ENCODE measurements at regions not wholly inside any gene's neighbourhood (a gene's known extent, or its start where the extent isn't known, plus 50 kb on each side); places are given as distances from the start of the nearest gene placed in this dataset.
"Not testable (repeated sequence)": the region's sequence is repeated elsewhere in the genome, so short reads cannot be mapped to it uniquely, and the experiment has no call there.

DNA sequence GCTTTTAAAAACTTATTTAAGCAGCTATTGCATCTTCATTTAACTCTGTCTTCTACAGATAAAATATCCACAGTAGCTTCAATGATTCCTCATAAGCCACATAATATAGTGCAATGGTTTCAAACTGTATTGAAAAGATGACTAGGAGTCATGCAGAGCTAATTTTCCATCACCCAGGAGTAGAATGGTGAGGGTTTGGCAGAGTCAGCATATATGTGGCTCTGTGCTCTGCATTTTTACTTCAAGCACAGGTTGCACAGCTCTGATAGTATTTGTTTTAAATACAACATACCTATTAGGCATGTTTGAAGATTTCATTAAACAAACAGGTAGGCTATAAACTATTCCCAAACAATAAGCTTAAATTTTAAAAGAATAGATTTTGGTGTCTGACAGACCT, 731.9 kb upstream of the VRK2 start:
- DNase-seq (ENCODE audit: low read depth), result no peak

DNA sequence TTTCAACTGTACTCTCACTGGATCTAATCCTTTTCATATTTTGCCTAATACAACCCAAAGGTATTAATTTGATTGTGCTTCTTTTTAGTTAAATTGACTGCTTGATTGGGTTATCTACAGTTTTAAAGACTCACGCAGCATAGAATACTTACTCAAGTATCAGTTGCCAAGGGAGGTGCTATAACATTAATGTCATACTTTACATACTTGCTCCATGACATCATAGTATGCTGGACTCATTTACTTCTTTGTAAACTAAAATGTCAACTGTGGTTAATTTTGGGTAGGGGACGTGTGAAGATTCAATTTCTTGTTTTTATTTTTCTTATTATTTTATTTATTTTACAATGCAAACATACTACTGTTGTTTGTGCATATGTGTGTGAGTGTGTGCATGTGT, 716.2 kb upstream of the VRK2 start:
- no peak for DNase-seq (ENCODE audit: low read depth)

GRCh38 chr2:57333221-57333620, 713.4 kb upstream of the VRK2 start:
- no peak for DNase-seq (ENCODE audit: low read depth)

- no peak for DNase-seq (ENCODE audit: low read depth)
These were observed 703.1 kb upstream of the VRK2 start for GRCh38 chr2:57343391-57344006.

- DNase-seq (ENCODE audit: low read depth), result no peak
These were observed 678.4 kb upstream of the VRK2 start for GRCh38 chr2:57368190-57368589.

GRCh38 chr2:57370882-57371585, 675.6 kb upstream of the VRK2 start:
- no peak for DNase-seq (ENCODE audit: low read depth)

DNA sequence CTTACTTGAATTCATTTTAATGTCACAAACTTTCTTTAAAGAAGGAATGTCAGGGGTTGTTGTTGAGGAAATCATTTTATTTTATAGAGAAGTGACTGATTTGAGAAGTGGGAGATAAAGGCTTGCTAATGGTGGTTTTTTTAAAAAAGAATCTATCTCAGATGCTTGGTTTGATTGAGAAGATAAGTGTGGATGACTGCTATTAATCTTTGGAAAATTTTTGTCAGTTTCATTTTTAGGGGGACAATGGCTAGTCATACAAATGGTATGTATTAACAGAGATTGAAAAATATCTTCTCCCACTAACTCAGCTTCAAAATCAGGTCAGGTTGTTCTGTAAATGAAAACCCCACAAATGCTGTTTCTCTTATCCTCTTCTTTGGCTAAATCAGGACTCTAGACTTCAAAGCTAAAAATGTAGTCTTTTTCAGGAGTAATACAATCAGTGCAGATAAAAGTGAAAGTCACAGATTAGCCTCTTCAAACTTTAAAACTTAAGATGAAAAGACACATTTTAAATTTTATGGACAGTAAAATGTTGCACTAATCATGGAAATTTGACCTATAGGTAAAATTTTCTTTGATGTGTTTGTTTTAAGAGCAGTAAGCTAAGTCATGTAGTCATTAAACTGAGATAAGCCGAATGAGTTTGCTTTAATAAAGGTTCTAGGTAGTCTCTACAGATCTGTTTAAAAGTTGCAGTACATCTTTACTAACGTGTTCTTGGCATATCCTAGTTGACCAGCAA, 674.2 kb upstream of the VRK2 start:
- DNase-seq (ENCODE audit: low read depth), result no peak

GRCh38 chr2:57373530-57373929, 673.1 kb upstream of the VRK2 start:
- DNase-seq (ENCODE audit: low read depth), result no peak

DNA sequence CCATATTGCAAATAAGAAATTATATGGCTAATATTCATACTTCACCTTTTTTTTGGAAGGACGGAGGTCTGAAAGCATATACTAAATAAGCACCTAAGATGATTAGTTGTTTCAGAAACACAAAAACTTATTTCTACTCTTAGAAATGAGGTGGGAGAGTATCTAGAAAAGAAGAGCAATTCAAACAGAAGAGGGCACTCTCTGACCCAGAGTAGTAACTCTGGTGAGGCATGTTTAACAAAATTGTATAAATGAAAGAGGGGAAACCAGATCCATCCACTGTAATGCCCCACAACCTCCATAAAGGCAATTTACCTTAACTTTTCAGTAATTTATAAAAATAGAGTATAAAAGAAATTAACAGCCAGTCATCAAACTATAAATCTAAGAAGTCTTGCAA, 669.6 kb upstream of the VRK2 start:
- DNase-seq (ENCODE audit: low read depth), result no peak

- DNase-seq (ENCODE audit: low read depth), result no peak
These were observed 660.3 kb upstream of the VRK2 start for GRCh38 chr2:57386305-57386704.

DNA sequence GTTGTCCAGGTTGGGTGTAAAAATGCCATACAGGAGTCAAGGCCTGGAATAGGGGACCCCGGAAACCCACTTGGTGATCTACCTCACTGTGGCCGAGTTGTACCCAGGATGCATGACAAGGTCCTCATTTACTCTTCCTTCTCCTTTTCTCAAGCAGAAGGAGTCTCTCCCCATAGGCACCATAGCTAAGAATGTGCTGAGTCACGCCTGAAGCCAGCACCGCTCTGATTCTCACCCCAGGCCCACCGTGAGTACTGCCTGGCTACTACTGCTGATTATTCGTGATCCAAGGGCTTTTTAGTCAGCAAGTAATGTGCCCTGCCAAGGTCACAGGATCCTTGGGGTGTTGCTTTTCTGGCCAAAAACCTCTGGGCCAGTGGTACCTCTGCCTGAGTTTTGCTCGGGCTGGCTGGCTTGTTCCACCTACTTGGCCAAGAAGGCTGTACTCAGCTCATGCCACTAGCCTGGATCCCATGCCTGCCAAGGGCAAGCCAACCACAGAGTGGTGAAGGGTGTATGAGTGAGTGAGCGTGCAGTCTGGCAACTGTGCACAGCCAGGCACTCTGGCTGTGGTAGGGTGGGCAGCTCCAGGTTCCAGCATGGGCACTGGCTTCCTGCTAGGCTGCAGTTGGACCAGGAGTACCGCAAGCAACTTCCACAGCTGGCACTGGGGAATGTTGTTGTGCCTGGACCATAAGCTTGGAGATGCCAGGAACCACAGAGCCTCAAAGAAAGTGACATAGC, 650.1 kb upstream of the VRK2 start:
- DNase-seq (ENCODE audit: low read depth), result no peak

GRCh38 chr2:57397550-57398360, 648.9 kb upstream of the VRK2 start:
- no peak for DNase-seq (ENCODE audit: low read depth)

- DNase-seq (ENCODE audit: low read depth), result no peak
These were observed 647.5 kb upstream of the VRK2 start for GRCh38 chr2:57399057-57399456.

GRCh38 chr2:57402096-57402495, 644.5 kb upstream of the VRK2 start:
- DNase-seq (ENCODE audit: low read depth), result no peak

GRCh38 chr2:57402755-57403154, 643.9 kb upstream of the VRK2 start:
- DNase-seq (ENCODE audit: low read depth), result no peak

- DNase-seq (ENCODE audit: low read depth), result no peak
These were observed 638.8 kb upstream of the VRK2 start for GRCh38 chr2:57407772-57408201.

DNA sequence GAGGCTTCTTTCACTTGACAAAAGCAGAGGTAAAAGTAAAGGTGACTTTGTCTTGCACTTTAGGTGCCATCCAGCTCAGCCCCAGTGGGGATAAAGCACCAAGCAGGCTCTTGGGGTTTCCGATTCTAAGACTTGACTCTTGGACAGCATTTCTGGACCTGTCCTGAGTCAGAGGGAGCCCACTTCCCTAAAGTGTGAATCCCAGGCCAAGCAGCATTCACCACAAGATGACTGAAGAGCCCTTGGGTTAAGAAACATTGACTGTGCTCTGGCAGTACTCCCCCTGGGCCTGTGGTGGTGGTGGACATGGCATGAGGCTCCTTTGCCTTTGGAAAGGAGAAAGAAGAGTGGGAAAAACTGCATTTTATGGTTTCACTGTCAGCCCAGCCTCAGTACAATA, 638.0 kb upstream of the VRK2 start:
- no peak for DNase-seq (ENCODE audit: low read depth)

DNA sequence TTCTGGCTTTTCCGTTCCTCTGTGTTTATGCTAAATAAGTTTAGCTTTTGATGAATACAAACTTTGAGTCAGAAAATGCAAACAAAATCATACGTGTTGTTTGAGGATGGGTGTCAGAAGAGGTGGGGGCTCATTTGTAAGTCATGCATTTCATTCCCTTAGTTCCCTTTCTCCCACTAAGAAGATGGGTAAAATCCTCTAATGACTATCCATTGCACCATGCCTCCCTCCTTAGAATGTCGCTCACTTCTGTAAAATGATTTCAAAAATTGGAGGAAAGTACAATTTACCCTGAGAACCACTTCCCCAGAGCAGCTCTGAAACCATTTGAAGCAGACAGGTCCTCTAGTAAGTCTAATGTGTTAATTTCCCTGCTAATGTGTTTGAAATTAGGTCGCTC, 629.6 kb upstream of the VRK2 start:
- no peak for DNase-seq (ENCODE audit: low read depth)

- DNase-seq (ENCODE audit: low read depth), result not testable (repeated sequence)
These were observed 627.7 kb upstream of the VRK2 start for GRCh38 chr2:57418859-57419346.

GRCh38 chr2:57429831-57430230, 616.8 kb upstream of the VRK2 start:
- no peak for DNase-seq (ENCODE audit: low read depth)

- no peak for DNase-seq (ENCODE audit: low read depth)
These were observed 614.1 kb upstream of the VRK2 start for GRCh38 chr2:57432528-57432927.

GRCh38 chr2:57434441-57434840, 612.2 kb upstream of the VRK2 start:
- DNase-seq (ENCODE audit: low read depth), result no peak
